Left colon (tissue), 2 donors: ENCODE measurements at regions not wholly inside any gene's neighbourhood (a gene's known extent, or its start where the extent isn't known, plus 50 kb on each side); places are given as distances from the start of the nearest gene placed in this dataset.
"Not testable (repeated sequence)": the region's sequence is repeated elsewhere in the genome, so short reads cannot be mapped to it uniquely, and the experiment has no call there.

Experiments used
- ATAC-seq: fragments of 200-7000 bp; cut with Tn5 transposase; one replicate; pipeline ENCODE4 v1.9.1; 2020; ENCODE audit warnings: mild to moderate bottlenecking, moderate library complexity
- DNase-seq, 2 donors: peaks; one replicate each; pipeline ENCODE4 v3.0.0-alpha.2; 2020
- intact Hi-C, 2 donors: fragments of 100-400 bp; cut with DNase I in 1 of 2; cut with micrococcal nuclease in 1 of 2; formaldehyde crosslinking; loops; one replicate each; pipeline versions ENCODE4 v1.11.2 to v1.14.0; 2022; cut with DNase I, micrococcal nuclease
- donor health status: DM: no; HTN: no; CAD: no.
- donor health status: DM: yes; HTN: yes; CAD: no.

GRCh38 chr3:28012830-28013229 lies 228.6 kb upstream of the CMC1 start:
- ATAC-seq = no peak
- intact Hi-C loops = no loop called here
- DNase-seq = no peak

- DNase-seq (no peak), ATAC-seq (no peak)
- intact Hi-C loops = no loop called here
These were observed 227.4 kb upstream of the CMC1 start for GRCh38 chr3:28013864-28014473.

GRCh38 chr3:28018925-28019718 lies 222.3 kb upstream of the CMC1 start:
- DNase-seq = no peak
- no peak for ATAC-seq
- intact Hi-C loops = no loop called here

- intact Hi-C loops = no loop called here
- DNase-seq (no peak), ATAC-seq (no peak)
These were observed 221.7 kb upstream of the CMC1 start for GRCh38 chr3:28019740-28020139.

GRCh38 chr3:28022916-28023315 lies 218.5 kb upstream of the CMC1 start:
- intact Hi-C loops = no loop called here
- ATAC-seq = no peak
- no peak for DNase-seq

- DNase-seq (no peak), ATAC-seq (no peak)
- intact Hi-C loops = no loop called here
These were observed 212.9 kb upstream of the CMC1 start for GRCh38 chr3:28028554-28028953.

DNA sequence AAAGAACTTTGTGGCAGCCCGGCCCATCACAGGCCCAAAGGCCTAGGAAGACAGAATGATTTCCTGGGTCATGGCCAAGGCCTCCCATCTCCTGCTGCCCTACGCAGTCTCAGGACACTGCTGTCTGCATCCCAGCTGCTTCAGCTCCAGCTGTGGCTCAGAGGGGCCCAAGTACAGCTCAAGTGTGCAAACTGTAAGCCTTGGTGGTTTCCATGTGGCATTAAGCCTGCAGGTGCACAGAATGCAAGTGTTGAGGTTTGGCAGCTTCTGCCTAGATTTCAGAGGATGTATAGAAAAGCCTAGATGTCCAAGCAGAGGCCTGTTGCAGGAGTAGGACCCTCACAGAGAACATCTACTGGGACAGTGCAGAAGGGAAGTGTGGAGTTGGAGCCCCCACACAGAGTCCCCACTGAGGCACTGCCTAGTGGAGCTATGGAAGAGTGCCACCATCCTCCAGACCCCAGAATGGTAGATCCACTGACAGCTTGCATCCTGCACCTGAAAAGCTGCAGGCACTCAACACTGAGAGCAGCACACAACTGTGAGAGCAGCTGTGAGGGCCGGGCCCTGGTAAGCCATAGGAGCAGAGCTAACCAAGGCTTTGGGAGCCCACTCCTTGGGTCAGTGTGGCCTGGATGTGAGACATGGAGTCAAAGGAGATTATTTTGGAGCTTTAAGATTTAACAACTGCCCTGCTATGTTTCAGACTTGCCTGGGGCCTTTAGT lies 208.2 kb upstream of the CMC1 start:
- ATAC-seq = no peak
- intact Hi-C loops = no loop called here
- no peak for DNase-seq

DNA sequence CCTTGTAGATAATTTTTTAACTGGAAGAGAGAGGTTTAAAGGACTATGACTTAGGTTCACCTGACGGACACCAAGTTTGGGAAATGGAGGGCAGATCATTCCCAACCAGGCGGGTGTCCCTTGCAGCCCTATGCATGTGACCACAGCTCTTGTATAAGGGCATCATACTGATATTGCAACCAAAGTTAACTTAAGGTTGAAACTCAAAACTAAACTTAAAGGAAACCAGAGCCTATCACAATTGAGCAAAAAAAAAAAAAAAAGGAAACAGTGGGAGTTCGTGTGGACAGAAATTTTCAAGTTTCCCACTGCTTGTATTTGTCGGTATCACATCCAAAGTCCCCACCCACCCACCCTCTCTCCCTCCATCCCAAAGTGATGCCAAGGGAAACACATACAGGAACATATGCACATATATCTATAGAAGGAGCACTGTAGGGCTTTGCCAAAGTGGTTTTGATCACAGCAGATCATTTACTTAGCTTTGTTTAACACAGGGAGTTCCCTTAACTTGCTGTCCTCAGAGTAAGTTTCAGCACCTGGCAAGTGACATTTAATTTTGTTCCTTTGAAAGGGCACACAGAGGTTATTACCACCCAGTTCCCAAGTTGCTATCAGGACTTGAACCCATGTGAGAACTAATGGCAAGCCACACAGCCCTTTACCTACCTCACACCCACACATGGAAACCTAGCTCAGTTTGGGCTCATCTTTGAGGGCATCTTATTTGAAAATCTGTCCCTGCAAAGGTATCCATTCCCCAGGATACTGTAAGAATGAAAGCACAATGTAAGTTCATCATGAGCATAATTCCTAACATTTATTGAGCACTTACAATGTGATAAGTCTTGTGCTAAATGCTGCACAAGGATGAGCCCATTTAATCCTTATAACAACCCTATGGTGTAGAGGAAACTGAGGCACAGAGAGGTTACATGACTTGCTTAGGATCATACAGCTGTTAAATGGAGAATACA lies 204.5 kb upstream of the CMC1 start:
- ATAC-seq (no peak), DNase-seq (no peak)
- intact Hi-C loops = no loop called here

- no peak for DNase-seq
- ATAC-seq = no peak
- intact Hi-C loops = no loop called here
These were observed 202.2 kb upstream of the CMC1 start for GRCh38 chr3:28039234-28039633.

DNA sequence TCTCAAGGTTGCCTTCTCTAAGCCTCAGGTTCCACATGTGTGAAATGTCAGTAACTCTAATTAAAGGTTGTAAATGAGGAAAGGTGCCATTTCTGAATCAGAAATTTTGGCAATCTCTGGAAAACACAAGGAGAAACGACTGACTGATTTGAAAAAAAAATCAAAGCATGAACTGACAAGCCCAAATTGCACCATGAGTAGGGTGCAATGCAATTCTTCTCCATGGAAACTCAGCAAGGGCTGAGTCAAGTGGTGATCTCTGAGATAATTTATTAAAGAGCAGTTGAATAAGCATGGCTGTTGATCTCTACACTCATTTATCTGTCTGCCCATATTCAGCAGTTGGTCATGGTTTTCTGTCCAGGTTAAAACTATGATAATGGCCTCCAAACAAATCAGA lies 201.6 kb upstream of the CMC1 start:
- no peak for DNase-seq
- intact Hi-C loops = no loop called here
- ATAC-seq = no peak

DNA sequence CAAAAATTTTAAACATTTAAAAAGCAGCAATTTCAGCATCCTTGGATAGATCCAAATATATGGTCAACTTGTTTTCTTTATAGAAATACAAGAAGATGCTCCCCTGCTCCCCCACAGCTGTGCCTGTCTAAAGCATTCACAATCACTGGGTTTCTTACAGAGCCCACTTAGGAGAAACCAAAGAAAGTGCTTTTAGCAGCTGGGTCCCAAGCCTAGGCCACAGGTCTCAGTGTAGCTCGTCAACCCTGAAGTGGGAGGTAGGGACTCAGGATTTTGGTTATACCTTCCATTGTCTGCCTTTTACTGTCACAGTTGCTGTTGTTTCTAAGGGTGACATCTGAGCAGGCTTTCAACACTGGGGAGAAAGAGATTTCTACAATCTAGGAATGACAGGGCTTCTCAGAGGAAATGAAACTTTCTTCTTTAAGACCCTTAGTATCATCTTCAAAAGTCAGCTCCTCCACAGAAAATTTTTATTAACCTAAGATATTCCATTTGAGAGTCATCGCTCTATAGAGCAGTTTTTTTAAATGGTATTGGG lies 199.3 kb upstream of the CMC1 start:
- DNase-seq (no peak), ATAC-seq (no peak)
- intact Hi-C loops = no loop called here

- intact Hi-C loops = no loop called here
- DNase-seq = no peak
- ATAC-seq = no peak
These were observed 198.7 kb upstream of the CMC1 start for GRCh38 chr3:28042707-28043106.

GRCh38 chr3:28050120-28050519 lies 191.3 kb upstream of the CMC1 start:
- DNase-seq (no peak), ATAC-seq (no peak)
- intact Hi-C loops = no loop called here

DNA sequence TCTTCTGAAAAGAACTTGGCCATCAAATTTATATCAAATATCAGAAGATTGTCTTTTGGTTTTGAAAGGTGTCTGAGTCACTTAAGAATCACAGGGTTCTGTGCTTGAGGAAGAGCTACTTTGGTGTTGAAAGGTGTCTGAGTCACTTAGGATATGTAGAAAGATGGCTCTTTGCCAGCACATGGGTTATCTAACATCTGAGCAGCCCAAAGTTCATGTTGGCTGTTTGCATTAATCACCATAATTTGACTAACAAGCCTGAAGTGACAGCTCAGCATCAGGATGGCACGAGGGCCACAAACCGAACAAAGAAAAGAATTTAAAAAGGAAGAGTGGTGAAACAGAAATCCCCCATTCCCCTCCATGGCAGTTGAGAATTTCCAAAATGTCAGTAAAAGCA lies 190.5 kb upstream of the CMC1 start:
- ATAC-seq (peak; percentile 99), DNase-seq (peak; percentile 13 to 36)
- intact Hi-C loops = no loop called here

DNA sequence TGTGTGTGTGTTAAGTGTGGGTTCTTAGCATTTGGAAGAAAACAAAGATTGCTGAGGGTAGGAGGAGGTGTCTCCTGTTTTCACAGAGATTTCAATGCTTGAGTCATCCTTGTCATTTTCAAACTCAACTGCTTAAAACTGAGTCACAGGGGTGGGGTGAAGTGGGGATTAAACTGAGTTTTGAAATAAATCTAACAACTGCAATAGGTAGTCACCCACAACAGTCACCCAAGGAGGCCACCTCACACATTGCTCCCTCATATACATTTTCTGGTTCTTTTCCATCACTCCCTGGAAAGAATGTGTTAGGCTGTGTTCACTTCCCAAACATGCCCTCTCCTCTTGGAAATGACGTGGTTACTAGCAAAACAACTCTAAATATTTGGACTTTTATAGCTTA lies 187.7 kb upstream of the CMC1 start:
- DNase-seq = no peak
- intact Hi-C loops = no loop called here
- ATAC-seq = no peak

DNA sequence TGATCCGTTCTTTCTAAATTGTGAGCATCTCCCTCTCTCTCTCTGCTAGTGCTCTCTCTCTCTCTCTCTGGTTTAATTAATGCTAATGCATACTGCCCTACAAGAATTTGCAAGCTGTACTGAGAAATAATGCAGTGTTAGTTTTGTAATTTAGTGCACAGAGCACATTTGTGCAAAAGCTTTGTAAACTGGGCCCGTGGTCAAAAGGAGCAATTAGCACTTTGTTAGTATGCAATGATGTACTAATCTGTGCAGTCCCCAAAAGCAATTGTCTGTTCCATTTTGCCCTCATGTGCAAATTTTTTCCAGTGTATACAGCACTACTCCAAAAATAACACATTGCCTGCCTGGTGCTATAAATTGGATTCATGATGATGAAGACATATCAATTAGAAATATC lies 184.6 kb upstream of the CMC1 start:
- intact Hi-C loops = no loop called here
- DNase-seq = no peak
- no peak for ATAC-seq

DNA sequence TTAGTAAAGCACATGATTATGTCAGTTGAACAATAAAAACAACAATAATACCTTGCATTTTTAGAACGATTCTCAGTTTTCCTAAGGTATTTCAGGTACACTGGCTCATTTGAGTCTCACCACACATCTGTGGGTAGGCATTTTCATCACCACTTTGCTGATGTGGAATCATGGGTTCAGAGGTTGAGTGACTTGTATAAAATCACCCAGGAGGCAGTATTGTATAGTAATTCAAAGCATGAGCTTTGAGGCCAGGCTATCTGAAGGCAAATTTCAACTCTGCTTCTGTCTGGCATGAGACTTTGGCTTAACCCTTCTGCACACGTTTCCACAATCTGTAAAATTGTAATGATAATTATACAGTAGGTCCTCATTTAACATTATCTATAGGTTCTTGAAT lies 183.9 kb upstream of the CMC1 start:
- intact Hi-C loops = no loop called here
- DNase-seq (no peak), ATAC-seq (peak; percentile 73)

GRCh38 chr3:28059199-28059598 lies 182.2 kb upstream of the CMC1 start:
- ATAC-seq, intact Hi-C loops: not testable (repeated sequence)

DNA sequence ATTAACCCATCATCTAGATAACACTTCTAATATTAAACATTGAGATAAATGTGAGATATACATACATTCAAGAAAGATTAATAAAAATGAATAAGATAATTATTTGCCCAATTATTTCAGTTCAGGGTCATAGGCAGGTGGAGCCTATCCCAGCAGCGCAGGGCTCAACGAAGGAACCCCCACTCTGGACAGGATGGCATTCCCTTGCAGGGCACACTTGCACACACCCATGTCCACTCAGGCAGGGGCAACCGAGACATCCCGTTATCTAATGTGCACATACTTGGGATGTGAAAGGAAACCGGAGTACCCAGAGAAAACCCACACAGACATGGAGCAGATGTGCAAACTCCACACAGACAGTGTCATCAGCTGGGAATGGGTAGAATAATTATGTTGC lies 175.4 kb upstream of the CMC1 start:
- ATAC-seq (no peak), DNase-seq (no peak)
- intact Hi-C loops = no loop called here

More at GRCh38 chr3:28059199-28059598, 182.2 kb upstream of the CMC1 start:
- not testable (repeated sequence) for DNase-seq
